Adrenal gland (tissue), 9 donors: ENCODE measurements at regions not wholly inside any gene's neighbourhood (a gene's known extent, or its start where the extent isn't known, plus 50 kb on each side); places are given as distances from the start of the nearest gene placed in this dataset.

Experiments
- DNase-seq, 7 donors: peaks; one replicate each; pipeline ENCODE4 v3.0.0-alpha.2; 2019 to 2020
- H3K27ac ChIP-seq, 5 donors: fragments of 200-600 bp; sonication (generic) in 4 of 5; 1 replicate in 3 of 5; 2 replicates in 2 of 5; pipeline versions ENCODE4 v1.5.1 to v1.8.0; 2016 to 2020; ENCODE audit warnings: mild to moderate bottlenecking in 1 of 5
- H3K27me3 ChIP-seq: fragments of 200-600 bp; 2 replicates; pipeline ENCODE4 v1.8.0; 2021
- H3K36me3 ChIP-seq, 2 donors: fragments of 200-600 bp; replicated peaks in 1 of 2; 1 replicate in 1 of 2; 2 replicates in 1 of 2; pipeline versions ENCODE4 v1.5.1 to v1.8.0; 2018 to 2022
- H3K4me1 ChIP-seq, 2 donors: fragments of 200-600 bp; replicated peaks in 1 of 2; 1 replicate in 1 of 2; 2 replicates in 1 of 2; pipeline versions ENCODE4 v1.5.1 to v1.8.0; 2018 to 2021
- H3K4me3 ChIP-seq, 4 donors: fragments of 200-600 bp; sonication (generic) in 3 of 4; one replicate each; pipeline ENCODE4 v1.5.1; 2016 to 2018
- H3K9me3 ChIP-seq, 3 donors: fragments of 200-600 bp; sonication (generic) in 1 of 3; replicated peaks in 1 of 3; 1 replicate in 2 of 3; 2 replicates in 1 of 3; pipeline versions ENCODE4 v1.5.1 to v1.8.0; 2016 to 2021
- POLR2A ChIP-seq, 2 donors: fragments of 450-650 bp; IDR thresholded peaks; one replicate each; pipeline ENCODE4 v1.6.1; 2017; ENCODE audit warnings: antibody characterized with exemption in 2 of 2, mild to moderate bottlenecking in 2 of 2, moderate library complexity in 1 of 2
- WGBS, 4 donors: extraction: QIAGEN DNeasy Blood & Tissue Kit in 2 of 4; methylation state at CpG; one replicate each; pipeline versions ENCODE4 v1.1.5 to v1.1.7; 2013 to 2017; 5-methylcytosine and 5-hydroxymethylcytosine counted together
- intact Hi-C, 2 donors: fragments of 100-400 bp; cut with DNase I; formaldehyde crosslinking; loops; one replicate each; pipeline versions ENCODE4 v1.14.1 to v1.15.0; 2022 to 2023
- TF ChIP-seq, protein P1 (sequence below), 6 experiments: fragments of 450-650 bp in 4 of 6; fragments of 200-600 bp in 2 of 6; sonication (generic) in 1 of 6; IDR thresholded peaks; 1 replicate in 5 of 6; 2 replicates in 1 of 6; pipeline versions ENCODE4 v1.5.1 to v1.8.0; 2016 to 2021; ENCODE audit warnings: antibody characterized with exemption in 6 of 6, mild to moderate bottlenecking in 2 of 6, moderate library complexity in 1 of 6
- donor health status: healthy with polysubstance abuse.
- donor health status: Bipolar disorder and iron deficiency.
- donor health status: DM: yes; HTN: yes; CAD: no.
- donor health status: DM: no; HTN: no; CAD: no.
- donor health status: DM: no; HTN: no; CAD: no.

DNA sequence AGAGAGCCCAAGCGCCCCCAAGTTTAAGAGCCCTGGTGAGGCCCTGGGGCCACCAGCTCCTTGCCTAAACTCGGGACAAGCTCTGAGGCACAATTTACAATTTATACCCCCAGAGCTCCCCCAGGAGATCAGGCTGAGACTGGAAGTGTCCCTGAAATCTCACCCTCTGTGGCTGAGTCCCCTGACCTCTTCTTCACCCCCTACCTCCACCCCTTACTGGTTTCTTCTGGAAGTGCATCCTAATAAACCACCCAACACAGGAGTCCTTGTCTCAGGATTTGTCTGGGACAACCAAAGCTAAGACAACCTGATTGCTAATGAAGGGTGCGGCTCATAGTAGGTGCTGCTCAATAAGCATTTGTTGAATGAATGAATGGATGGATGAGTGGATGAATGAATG is 206.4 kb downstream of the BCL11B start:
- WGBS, 4 donors: 76 to 92% (median 81%) methylated on average over 3 of the region's 3 CpGs
- Histone ChIP-seq H3K27ac (no peak overlapping the region), H3K4me1 (no peaks in the 10 kb centered on the region), H3K4me3 (no peak overlapping the region), H3K27me3 (no peaks in the 10 kb centered on the region), H3K9me3 (no peaks in the 10 kb centered on the region), H3K36me3 (no peaks in the 10 kb centered on the region)
- intact Hi-C loops: no loop called here
- TF ChIP-seq POLR2A (IDR thresholded peaks at IDR 0.05): no peak
- TF ChIP-seq, protein P1, sequence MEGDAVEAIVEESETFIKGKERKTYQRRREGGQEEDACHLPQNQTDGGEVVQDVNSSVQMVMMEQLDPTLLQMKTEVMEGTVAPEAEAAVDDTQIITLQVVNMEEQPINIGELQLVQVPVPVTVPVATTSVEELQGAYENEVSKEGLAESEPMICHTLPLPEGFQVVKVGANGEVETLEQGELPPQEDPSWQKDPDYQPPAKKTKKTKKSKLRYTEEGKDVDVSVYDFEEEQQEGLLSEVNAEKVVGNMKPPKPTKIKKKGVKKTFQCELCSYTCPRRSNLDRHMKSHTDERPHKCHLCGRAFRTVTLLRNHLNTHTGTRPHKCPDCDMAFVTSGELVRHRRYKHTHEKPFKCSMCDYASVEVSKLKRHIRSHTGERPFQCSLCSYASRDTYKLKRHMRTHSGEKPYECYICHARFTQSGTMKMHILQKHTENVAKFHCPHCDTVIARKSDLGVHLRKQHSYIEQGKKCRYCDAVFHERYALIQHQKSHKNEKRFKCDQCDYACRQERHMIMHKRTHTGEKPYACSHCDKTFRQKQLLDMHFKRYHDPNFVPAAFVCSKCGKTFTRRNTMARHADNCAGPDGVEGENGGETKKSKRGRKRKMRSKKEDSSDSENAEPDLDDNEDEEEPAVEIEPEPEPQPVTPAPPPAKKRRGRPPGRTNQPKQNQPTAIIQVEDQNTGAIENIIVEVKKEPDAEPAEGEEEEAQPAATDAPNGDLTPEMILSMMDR (IDR thresholded peaks at IDR 0.05): no peak
- DNase-seq: no peak

DNA sequence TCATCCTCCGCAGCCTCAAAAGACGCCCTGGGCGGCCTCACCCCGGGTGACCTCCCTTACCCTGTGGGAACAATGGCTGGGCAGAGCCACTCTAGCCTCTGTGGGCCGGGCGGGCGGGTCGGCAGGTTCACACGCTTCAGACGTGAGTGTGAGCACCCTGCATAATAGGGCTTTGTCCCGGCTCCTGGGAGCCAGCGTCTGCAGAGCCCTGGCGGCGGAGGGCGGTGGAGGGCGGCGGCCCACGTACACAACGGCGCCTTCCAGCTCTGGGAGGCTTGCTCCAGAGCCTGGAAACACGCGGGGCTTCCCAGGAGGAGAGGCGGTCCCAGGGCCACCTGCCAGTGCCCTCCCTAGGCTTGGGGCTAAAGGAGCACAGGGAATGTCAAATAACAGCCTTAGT is 205.6 kb downstream of the BCL11B start:
- Histone ChIP-seq H3K4me1 (no peaks in the 10 kb centered on the region), H3K36me3 (no peaks in the 10 kb centered on the region), H3K27ac (no peak overlapping the region), H3K27me3 (no peaks in the 10 kb centered on the region), H3K9me3 (no peaks in the 10 kb centered on the region), H3K4me3 (no peak overlapping the region)
- 84 to 95% (median 89%) methylated on average over 8 to 23 of the region's 23 CpGs for WGBS, 4 donors
- intact Hi-C loops: no loop called here
- peak in 1 of 7 donors; percentile 13 for DNase-seq
- no peak for TF ChIP-seq POLR2A (IDR thresholded peaks at IDR 0.05)

DNA sequence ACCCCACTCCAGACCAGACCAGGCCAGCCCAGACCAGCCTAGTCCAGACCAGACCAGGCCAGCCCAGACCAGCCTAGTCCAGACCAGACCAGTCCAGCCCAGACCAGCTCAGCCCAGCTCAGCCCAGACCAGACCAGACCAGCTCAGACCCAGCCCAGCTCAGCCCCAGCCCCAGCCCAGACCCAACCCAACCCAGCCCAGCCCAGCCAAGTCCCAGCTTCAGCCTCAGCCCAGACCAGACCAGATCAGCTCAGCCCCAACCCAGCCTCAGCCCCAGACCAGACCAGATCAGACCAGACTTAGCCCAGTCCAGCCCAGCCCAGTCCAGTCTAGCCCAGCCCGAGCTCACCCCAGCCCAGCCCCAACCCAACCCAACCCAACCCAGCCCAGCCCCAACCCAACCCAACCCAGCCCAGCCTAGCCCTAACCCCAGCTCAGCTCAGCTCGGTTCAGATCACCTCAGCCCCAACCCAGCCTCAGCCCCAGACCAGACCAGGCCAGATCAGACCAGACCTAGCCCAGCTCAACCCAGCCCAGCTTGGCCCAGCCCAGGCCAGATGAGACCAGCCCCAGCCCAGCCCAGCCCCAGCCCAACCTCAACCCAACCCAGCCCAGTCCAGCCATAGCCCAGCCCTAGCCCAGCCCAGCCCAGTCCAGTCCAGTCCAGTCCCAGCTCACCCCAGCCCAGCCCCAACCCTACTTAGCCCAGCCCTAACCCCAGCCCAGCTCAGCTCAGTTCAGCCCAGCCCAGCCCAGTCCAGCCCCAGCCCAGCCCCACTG is 204.7 kb downstream of the BCL11B start:
- WGBS, 4 donors: 80 to 100% (median 91%) methylated on average over 1 to 2 of the region's 2 CpGs; no CpG with 5 or more reads in 1 of the 4 donors
- intact Hi-C loops: no loop called here

GRCh38 chr14:99067927-99068326 is 204.1 kb downstream of the BCL11B start:
- TF ChIP-seq, protein P1 (IDR thresholded peaks at IDR 0.05): no peak
- no peak for TF ChIP-seq POLR2A (IDR thresholded peaks at IDR 0.05)
- Histone ChIP-seq H3K4me1 (no peaks in the 10 kb centered on the region), H3K4me3 (no peak overlapping the region), H3K36me3 (no peaks in the 10 kb centered on the region), H3K9me3 (no peaks in the 10 kb centered on the region), H3K27ac (no peak overlapping the region), H3K27me3 (no peaks in the 10 kb centered on the region)
- no peak for DNase-seq
- WGBS, 4 donors: 84 to 97% (median 91%) methylated on average over 5 of the region's 5 CpGs
- intact Hi-C loops: no loop called here

More for the DNA sequence above, 204.7 kb downstream of the BCL11B start:
- Histone ChIP-seq H3K27me3 (no peaks in the 10 kb centered on the region), H3K9me3 (no peaks in the 10 kb centered on the region), H3K4me1 (no peaks in the 10 kb centered on the region), H3K36me3 (no peaks in the 10 kb centered on the region), H3K4me3 (no peak overlapping the region), H3K27ac (no peak overlapping the region)
- DNase-seq: no peak
- TF ChIP-seq, protein P1 (IDR thresholded peaks at IDR 0.05): no peak
- no peak for TF ChIP-seq POLR2A (IDR thresholded peaks at IDR 0.05)

- H3K27ac ChIP-seq: no peak overlapping the region
- no peak overlapping the region for H3K4me3 ChIP-seq
- TF ChIP-seq POLR2A (IDR thresholded peaks at IDR 0.05): no peak
- TF ChIP-seq, protein P1 (IDR thresholded peaks at IDR 0.05): no peak
- no peaks in the 10 kb centered on the region for H3K36me3 ChIP-seq
- no peaks in the 10 kb centered on the region for H3K9me3 ChIP-seq
- intact Hi-C loops: no loop called here
- H3K4me1 ChIP-seq: no peaks in the 10 kb centered on the region
- DNase-seq: no peak
- H3K27me3 ChIP-seq: no peaks in the 10 kb centered on the region
- WGBS, 4 donors: 67 to 79% (median 70%) methylated on average over 3 of the region's 3 CpGs
These were observed 202.1 kb downstream of the BCL11B start for GRCh38 chr14:99069946-99070345.
